ENCODE measurements at regions not wholly inside any gene's neighbourhood (a gene's known extent, or its start where the extent isn't known, plus 50 kb on each side); places are given as distances from the start of the nearest gene placed in this dataset.

GRCh38 chr20:21574443-21574842, 60.6 kb upstream of the NKX2-2 start (continued):
- TF ChIP-seq ZNF518B (CRISPR knock-in tag; IDR thresholded peaks at IDR 0.05) (no peak), E2F1 (CRISPR knock-in tag; IDR thresholded peaks at IDR 0.05) (no peak), ZBTB34 (CRISPR knock-in tag; IDR thresholded peaks at IDR 0.05) (no peak), STAT5A (IDR thresholded peaks at IDR 0.05; ENCODE audit: borderline replicate concordance, low read length) (no peak), ZFP36 (IDR thresholded peaks at IDR 0.05; ENCODE audit: low read depth, low read length, partially characterized antibody) (no peak), ZNF609 (CRISPR knock-in tag; IDR thresholded peaks at IDR 0.05; ENCODE audit: borderline replicate concordance) (no peak), RBM34 (IDR thresholded peaks at IDR 0.05; ENCODE audit: borderline replicate concordance, insufficient read depth, low read length) (no peak)

All from K562 (cell line).